Activated T-cell treated with anti-CD3 and anti-CD28 coated beads, Interleukin-2, amount 50 U/mL, for 72 hours (primary cell): ENCODE measurements at regions not wholly inside any gene's neighbourhood (a gene's known extent, or its start where the extent isn't known, plus 50 kb on each side); places are given as distances from the start of the nearest gene placed in this dataset.

Experiments
- ATAC-seq, 2 donors: fragments of 150-1000 bp; cut with Tn5 transposase; replicated peaks in 1 of 2; 2 replicates each; pipeline ENCODE4 v1.10.0; 2021; ENCODE audit warnings: moderate library complexity in 2 of 2, mild to moderate bottlenecking in 1 of 2
- DNase-seq, 2 donors: peaks; one replicate each; pipeline ENCODE4 v3.0.0; 2021 to 2022; ENCODE audit warnings: mixed read lengths in 1 of 2
- H3K27ac Mint-ChIP-seq: one replicate; pipeline ENCODE4 v1.8.0; 2022; ENCODE audit warnings: mild to moderate bottlenecking, moderate library complexity, mixed read lengths
- H3K27me3 Mint-ChIP-seq: one replicate; pipeline ENCODE4 v1.8.0; 2022; ENCODE audit warnings: low read depth, mixed read lengths
- H3K36me3 Mint-ChIP-seq, 2 donors: one replicate each; pipeline ENCODE4 v1.8.0; 2022; ENCODE audit warnings: mixed read lengths in 2 of 2, mild to moderate bottlenecking in 1 of 2; ENCODE audit not compliant: insufficient read depth in 2 of 2
- H3K4me1 Mint-ChIP-seq: one replicate; pipeline ENCODE4 v1.8.0; 2022; ENCODE audit warnings: low read depth, mixed read lengths
- H3K4me3 Mint-ChIP-seq, 2 donors: one replicate each; pipeline ENCODE4 v1.8.0; 2022; ENCODE audit warnings: mild to moderate bottlenecking in 2 of 2, mixed read lengths in 2 of 2, moderate library complexity in 2 of 2
- H3K9me3 Mint-ChIP-seq, 2 donors: one replicate each; pipeline ENCODE4 v1.8.0; 2022; ENCODE audit warnings: mixed read lengths in 2 of 2

DNA sequence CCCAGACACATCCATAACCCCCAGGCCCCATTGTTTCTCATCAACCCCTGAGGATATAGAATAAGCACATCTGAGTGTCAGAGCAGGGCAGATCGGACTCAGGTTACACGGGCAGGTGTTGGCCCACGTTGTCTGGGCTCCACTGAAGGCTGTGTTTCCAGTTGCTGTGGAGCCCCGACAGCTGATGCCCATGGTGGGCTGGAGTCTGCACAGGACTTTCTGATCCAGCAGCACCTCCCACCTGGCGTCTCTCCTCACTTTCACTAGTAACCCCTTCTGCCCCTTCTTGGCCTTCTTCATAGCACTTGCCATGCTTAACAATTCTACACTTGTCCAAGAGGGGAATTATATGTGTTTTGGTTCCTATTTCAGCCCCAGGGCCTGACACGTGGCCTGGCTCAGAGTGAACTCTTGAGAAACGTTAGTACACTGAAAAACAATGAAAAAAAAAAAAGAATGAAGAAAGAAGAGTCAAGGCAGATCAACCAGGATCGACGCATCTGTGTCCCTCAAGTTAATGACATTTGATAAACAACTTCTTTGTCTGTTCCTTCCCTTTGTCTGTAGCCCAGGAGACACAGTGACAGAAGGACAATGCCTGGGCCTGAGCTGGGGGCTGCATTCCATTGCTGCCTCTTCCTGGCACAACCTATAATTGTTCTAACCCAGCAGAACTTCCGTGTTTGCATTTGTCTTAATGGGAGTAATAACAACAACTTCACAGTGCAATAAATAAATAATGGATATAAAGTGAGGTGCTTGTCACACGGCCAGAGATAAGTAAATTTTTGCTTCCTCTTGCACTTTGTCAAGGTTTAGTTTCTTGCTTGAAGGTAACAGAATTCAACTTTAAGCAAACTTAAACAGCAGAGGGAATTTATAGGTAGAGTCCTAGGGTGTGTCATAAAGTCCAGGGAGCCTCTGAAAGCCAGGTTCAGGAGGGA, 224.2 kb upstream of the SSTR4 start:
- H3K27me3 Mint-ChIP-seq = no peaks in the 10 kb centered on the region
- no peak overlapping the region for H3K27ac Mint-ChIP-seq

DNA sequence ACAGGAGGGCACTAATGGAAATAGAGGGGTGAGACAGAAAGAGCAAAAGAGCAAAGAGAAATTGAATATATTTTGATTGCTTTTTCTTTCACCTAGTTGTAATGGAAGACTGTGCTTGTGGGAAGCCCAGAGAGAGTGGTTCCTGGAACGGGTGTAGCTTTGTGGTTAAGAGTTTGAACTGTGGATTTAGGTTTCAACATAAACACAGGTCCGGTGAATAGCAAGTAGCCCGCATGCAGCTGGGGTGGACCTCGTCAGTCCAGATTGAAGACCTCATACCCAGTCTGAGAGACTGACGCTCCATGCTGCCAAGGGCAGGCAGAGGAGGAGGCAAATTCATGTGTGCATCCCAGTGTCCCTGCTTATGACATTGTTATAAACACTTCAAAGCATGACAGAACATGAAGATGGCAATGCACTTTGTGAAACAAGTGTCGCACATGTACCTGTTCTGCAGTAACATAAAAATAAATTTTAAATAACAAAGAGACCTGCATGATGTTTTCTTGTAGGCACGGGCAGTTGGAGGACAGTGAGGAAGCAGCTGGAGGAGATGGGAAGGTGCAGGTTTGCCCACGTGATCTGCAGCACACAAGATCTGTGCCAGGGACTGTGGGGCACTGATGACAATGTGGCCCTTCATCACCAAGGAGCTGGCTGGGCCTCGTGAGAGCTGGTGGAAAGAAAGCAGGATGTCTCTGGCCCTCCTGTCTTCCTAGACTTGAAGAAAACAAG, 220.5 kb upstream of the SSTR4 start:
- no peaks in the 10 kb centered on the region for H3K36me3 Mint-ChIP-seq
- no peaks in the 10 kb centered on the region for H3K9me3 Mint-ChIP-seq
- no peak overlapping the region for H3K4me3 Mint-ChIP-seq
- ATAC-seq (no peak), DNase-seq (no peak)
- no peak overlapping the region for H3K27ac Mint-ChIP-seq
- H3K4me1 Mint-ChIP-seq = no peaks in the 10 kb centered on the region
- no peaks in the 10 kb centered on the region for H3K27me3 Mint-ChIP-seq

More for the DNA sequence above, 224.2 kb upstream of the SSTR4 start:
- ATAC-seq = no peak
- no peaks in the 10 kb centered on the region for H3K9me3 Mint-ChIP-seq
- no peaks in the 10 kb centered on the region for H3K4me1 Mint-ChIP-seq
- no peak overlapping the region for H3K4me3 Mint-ChIP-seq
- no peaks in the 10 kb centered on the region for H3K36me3 Mint-ChIP-seq
- DNase-seq = no peak

DNA sequence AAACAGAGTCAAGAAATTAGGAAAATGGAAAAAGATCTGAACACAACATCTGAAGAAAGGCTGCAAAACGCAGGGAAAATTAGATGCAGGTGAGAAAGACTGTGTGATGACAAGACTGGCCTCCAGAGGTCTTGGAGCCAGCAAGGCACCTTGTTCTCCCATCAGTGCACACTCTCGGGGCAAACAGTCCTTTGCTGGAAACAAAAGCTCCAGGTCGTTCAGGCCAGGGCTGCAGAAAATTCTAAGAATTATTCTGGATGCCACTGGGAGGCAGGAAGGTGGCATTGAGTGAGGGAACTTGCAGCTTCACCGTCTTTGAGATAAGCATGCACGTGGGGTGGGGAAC, 219.9 kb upstream of the SSTR4 start:
- DNase-seq (no peak), ATAC-seq (no peak)
- Mint-ChIP-seq H3K4me1 (no peaks in the 10 kb centered on the region), H3K27ac (no peak overlapping the region), H3K36me3 (no peaks in the 10 kb centered on the region), H3K27me3 (no peaks in the 10 kb centered on the region), H3K4me3 (no peak overlapping the region), H3K9me3 (no peaks in the 10 kb centered on the region)

DNA sequence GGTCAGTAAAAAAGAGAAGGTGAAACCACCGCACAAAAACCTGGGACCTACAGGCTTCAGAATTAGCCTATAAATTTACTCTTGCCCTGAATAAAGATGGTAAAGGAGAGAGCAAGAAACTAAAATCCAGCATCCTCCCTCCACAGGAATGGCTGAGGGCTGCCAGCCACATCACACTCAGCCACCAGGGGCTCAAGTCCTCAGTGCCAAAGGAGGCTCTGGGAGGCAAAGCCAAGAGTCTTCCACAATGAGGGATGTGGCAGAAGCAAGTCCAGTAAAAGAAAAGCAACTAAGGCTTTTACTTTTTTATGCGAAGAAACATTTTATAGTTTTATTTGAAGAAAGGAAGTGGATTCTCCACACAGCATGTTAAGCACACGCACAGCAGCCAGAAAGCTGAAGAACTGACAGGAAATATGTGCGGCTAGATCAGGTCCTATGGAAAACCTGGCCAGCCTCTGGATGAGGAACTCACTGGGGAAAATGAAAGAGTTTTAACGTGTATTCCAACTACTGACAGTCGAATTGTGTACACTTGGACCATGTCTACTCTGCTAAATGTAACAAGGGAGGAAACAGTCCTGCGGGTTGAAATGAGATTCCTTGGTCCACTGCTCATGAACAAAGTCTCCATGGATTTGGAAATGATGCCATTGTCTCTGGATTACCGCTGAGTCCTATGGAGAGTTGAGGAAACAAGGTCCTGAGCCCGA, 219.4 kb upstream of the SSTR4 start:
- Mint-ChIP-seq H3K27me3 (no peaks in the 10 kb centered on the region), H3K9me3 (no peaks in the 10 kb centered on the region), H3K36me3 (no peaks in the 10 kb centered on the region), H3K4me1 (no peaks in the 10 kb centered on the region), H3K27ac (no peak overlapping the region), H3K4me3 (no peak overlapping the region)
- no peak for ATAC-seq
- no peak for DNase-seq

DNA sequence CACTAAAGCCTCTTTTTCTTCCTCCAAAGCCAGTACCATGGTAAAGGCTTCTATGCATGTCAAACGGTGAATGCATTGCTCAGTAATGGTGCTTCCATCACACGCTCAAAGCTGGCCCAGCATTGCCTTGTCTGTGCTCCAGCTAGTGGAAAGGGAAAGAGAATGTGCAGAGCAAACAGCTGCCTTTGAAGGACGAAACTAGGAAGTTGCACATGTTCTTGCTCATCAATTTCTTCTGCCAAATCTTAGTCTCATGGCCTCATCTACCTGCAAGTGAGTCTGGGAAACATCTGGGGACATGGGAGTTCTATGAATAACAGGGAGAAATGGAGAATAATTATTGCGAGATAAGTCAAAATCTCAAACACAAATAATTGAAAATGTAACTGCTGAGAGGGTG, 216.5 kb upstream of the SSTR4 start:
- Mint-ChIP-seq H3K27me3 (no peaks in the 10 kb centered on the region), H3K9me3 (no peaks in the 10 kb centered on the region), H3K27ac (no peak overlapping the region), H3K4me1 (no peaks in the 10 kb centered on the region), H3K36me3 (no peaks in the 10 kb centered on the region), H3K4me3 (no peak overlapping the region)
- ATAC-seq = no peak
- no peak for DNase-seq

DNA sequence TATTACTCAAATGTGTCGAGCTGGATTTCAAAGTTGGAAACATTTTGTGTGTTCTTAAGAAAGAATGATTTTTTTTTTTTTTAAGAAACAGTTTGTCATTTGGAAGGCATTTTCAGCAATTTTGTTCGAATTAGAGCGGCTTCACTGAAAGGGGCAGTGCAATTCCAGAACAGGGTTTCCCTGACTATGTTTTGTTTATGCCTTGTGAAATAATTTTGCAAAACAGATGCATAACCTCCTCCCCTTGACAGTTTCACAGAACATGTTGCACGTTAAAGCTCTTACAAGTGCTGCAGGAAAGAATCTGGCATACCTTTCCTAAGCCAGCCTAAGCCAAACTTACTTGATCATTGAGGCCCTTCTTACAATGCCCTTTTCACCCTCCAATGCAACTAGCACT, 216.0 kb upstream of the SSTR4 start:
- Mint-ChIP-seq H3K4me3 (no peak overlapping the region), H3K9me3 (no peaks in the 10 kb centered on the region), H3K36me3 (no peaks in the 10 kb centered on the region), H3K27ac (no peak overlapping the region), H3K4me1 (no peaks in the 10 kb centered on the region), H3K27me3 (no peaks in the 10 kb centered on the region)
- DNase-seq (no peak), ATAC-seq (no peak)

DNA sequence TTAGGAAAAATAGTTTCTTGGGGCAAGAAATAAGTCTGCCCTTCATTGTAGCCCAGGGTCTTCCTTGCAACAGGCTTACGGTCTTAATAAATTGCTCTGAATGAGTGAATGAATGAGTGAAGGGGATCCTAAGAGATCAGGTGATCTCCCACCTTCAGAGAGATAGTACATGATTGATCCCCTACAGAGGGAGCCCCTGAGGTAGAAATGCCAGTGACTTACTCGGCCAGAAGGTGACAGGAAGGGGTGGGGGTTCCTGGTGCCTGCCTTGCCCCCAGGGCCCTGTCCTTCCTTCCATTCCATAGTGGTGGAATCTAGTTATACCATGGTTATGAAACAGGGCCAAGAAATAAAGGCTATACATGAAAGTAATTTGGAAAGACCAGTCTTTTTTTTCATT, 215.3 kb upstream of the SSTR4 start:
- H3K27ac Mint-ChIP-seq = no peak overlapping the region
- H3K4me3 Mint-ChIP-seq = no peak overlapping the region
- H3K36me3 Mint-ChIP-seq = no peaks in the 10 kb centered on the region
- no peaks in the 10 kb centered on the region for H3K4me1 Mint-ChIP-seq
- ATAC-seq = no peak
- no peak for DNase-seq
- H3K27me3 Mint-ChIP-seq = no peaks in the 10 kb centered on the region
- H3K9me3 Mint-ChIP-seq = no peaks in the 10 kb centered on the region

DNA sequence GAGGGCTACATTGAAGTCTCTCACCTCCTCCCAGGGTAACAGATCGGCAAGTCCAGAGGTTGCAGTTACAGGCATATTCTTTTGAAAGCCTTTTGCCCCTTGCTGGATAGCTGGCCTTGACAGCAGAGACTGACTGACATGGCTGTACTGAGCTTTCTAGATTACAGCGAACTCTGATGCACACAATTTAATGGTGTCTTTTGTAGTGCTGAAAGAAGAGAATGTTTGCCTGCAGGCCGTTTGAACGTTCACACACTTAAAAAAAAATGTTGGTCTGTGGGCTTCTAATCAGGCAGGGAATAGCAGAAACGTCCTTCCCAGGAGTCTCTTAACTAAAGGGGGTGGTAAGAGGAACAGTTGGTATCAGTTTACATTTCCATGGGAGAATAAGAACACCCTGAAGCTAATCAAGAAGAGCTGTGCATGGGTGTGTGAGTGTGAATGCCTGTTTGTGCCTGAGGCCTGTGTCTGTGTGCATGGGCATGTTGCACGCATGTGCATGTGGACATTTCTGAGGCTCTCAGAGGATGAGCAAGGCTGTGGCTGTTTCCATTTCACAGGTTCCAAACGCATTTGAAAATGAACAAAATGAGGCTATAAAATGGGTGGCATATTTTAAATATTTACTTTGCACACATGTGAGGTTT, 213.9 kb upstream of the SSTR4 start:
- DNase-seq (no peak), ATAC-seq (no peak)
- Mint-ChIP-seq H3K27ac (no peak overlapping the region), H3K4me3 (no peak overlapping the region), H3K4me1 (no peaks in the 10 kb centered on the region), H3K27me3 (no peaks in the 10 kb centered on the region), H3K9me3 (no peaks in the 10 kb centered on the region), H3K36me3 (no peaks in the 10 kb centered on the region)

DNA sequence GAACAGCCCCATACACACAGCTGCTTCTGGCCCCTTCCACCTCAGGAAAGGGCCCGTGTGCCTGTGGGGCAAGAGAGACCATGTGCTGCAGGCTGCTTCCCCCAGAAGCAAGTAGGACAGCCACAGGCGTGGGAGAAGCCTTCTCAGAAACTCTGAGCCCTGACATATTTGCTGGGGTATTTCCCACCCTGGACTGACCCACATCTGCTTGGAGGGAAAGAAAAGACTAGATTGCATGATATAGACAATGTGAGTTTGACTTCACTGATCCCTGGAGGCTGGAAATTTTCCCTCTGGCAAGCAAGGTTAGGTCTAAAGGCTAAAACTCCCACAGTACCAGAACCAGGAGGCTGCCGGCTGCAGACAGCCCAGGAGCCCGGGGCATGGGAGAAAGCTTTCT, 213.3 kb upstream of the SSTR4 start:
- no peaks in the 10 kb centered on the region for H3K27me3 Mint-ChIP-seq
- no peaks in the 10 kb centered on the region for H3K9me3 Mint-ChIP-seq
- no peak for ATAC-seq
- no peaks in the 10 kb centered on the region for H3K4me1 Mint-ChIP-seq
- no peak overlapping the region for H3K27ac Mint-ChIP-seq
- no peak for DNase-seq
- H3K36me3 Mint-ChIP-seq = no peaks in the 10 kb centered on the region
- no peak overlapping the region for H3K4me3 Mint-ChIP-seq

DNA sequence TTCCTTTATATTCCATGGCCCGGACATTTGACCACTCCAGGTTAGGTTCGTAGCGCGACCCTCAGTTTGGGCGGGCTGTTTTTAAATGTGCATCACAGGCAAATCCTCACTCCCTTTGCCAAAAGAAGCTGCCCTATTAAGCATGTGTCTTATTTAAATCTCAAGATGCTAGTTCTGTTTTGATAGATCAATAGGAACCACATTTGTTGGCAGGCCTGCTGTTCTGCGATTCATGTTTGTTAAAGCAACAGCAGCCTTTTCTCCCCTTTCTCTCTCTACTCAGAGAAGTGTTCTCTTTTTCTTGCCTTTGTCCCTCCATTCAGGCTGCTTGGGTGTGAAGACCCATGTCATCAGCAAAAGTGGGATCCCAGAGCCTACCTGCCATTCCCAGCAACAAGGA, 212.0 kb upstream of the SSTR4 start:
- Mint-ChIP-seq H3K27ac (no peak overlapping the region), H3K4me1 (no peaks in the 10 kb centered on the region), H3K9me3 (no peaks in the 10 kb centered on the region), H3K4me3 (no peak overlapping the region), H3K36me3 (no peaks in the 10 kb centered on the region), H3K27me3 (no peaks in the 10 kb centered on the region)
- no peak for ATAC-seq
- DNase-seq = no peak

DNA sequence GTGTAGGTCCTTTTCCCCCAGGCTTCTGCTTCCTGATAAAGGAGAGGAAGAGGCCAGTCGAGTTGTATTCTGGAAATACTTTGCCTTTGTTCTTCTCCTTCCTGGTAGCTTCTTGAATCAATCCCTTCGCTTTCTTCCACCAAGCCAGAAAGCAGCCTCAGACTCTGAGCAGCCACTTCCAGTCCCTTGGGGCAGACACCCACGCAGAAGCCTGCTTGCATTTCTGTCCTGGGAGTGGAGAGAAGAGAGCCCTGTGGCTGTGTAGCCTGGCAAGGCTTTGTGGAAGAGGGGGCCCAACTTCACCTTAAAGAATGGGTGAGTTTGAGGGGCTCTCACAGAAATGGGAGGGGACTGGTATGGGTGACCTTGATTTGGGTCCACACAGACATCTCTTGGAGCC, 211.0 kb upstream of the SSTR4 start:
- no peaks in the 10 kb centered on the region for H3K4me1 Mint-ChIP-seq
- H3K4me3 Mint-ChIP-seq = no peak overlapping the region
- no peaks in the 10 kb centered on the region for H3K36me3 Mint-ChIP-seq
- no peaks in the 10 kb centered on the region for H3K27me3 Mint-ChIP-seq
- H3K9me3 Mint-ChIP-seq = no peaks in the 10 kb centered on the region
- no peak for DNase-seq
- no peak overlapping the region for H3K27ac Mint-ChIP-seq
- ATAC-seq = no peak

DNA sequence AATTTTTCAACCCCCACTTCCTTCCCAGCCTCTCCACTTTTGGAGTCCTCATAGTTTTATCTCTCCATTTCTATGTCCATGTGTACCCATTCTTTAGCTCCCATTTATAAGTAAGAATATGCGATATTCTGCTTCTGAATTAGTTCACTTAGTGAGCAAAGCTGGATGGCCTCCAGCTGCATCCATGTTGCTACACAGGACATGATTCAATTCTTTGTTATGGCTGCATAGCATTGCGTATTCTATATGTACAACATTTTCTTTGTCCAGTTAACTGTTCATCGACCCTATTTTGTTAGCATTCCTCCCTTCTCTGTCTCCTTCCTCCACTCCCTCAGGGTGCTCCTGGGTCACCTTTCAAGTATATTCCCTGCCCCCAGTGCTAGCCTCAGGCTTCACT, 210.0 kb upstream of the SSTR4 start:
- H3K27me3 Mint-ChIP-seq = no peaks in the 10 kb centered on the region
- H3K4me3 Mint-ChIP-seq = no peak overlapping the region
- ATAC-seq (no peak), DNase-seq (no peak)
- H3K9me3 Mint-ChIP-seq = no peaks in the 10 kb centered on the region
- no peak overlapping the region for H3K27ac Mint-ChIP-seq
- H3K4me1 Mint-ChIP-seq = no peaks in the 10 kb centered on the region
- H3K36me3 Mint-ChIP-seq = no peaks in the 10 kb centered on the region

DNA sequence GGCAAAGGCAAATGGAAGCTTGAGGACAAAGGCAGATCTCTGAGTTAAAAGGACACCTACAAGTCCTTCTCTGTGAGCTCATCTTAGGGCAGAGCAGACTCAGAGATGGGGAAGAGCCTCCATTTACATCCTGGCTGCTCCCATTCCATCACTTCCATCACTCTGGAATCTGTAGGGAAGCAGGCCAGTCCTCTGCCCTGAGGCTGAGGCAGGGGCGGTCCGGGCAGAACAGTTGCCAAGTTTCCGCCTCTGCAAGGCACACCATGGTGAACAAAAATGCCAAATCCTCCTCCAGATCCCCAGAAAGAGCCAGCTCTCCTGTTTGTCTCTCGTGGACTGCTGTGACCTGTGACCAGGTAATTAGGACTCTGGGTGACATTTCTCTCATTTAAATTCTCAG, 209.6 kb upstream of the SSTR4 start:
- ATAC-seq (no peak), DNase-seq (no peak)
- Mint-ChIP-seq H3K27me3 (no peaks in the 10 kb centered on the region), H3K4me1 (no peaks in the 10 kb centered on the region), H3K27ac (no peak overlapping the region), H3K9me3 (no peaks in the 10 kb centered on the region), H3K36me3 (no peaks in the 10 kb centered on the region), H3K4me3 (no peak overlapping the region)
